B cell (primary cell): ENCODE measurements at regions not wholly inside any gene's neighbourhood (a gene's known extent, or its start where the extent isn't known, plus 50 kb on each side); places are given as distances from the start of the nearest gene placed in this dataset.

Experiments
- ATAC-seq: fragments of 200-7000 bp; cut with Tn5 transposase; one replicate; pipeline ENCODE4 v1.10.0; 2021; ENCODE audit warnings: low read depth, mild to moderate bottlenecking, moderate number of reproducible peaks, moderate library complexity
- CTCF ChIA-PET: fragments of 350-600 bp; sonication (Branson Sonifier 250); formaldehyde crosslinking; loops from one replicate; lab custom pipeline; 2021; ENCODE audit warnings: antibody characterized with exemption, inconsistent platforms; lab: Charles Lee
- POLR2A ChIA-PET: fragments of 350-600 bp; sonication (Branson Sonifier 250); formaldehyde crosslinking; loops from one replicate; lab custom pipeline; 2021; ENCODE audit warnings: antibody characterized with exemption; lab: Charles Lee
- DNase-seq: peaks from one replicate; pipeline ENCODE4 v3.0.0; 2013
- H2AFZ ChIP-seq: 2 replicates; pipeline ENCODE4 v1.6.1; 2012; ENCODE audit warnings: mild to moderate bottlenecking, low read depth, low read length; ENCODE audit not compliant: insufficient read depth, poor library complexity, severe bottlenecking
- H3K27ac ChIP-seq, 2 donors: 1 replicate in 1 of 2; 2 replicates in 1 of 2; pipeline ENCODE4 v1.5.1; 2012 to 2013; ENCODE audit warnings: low read length in 2 of 2, mild to moderate bottlenecking in 2 of 2, moderate library complexity in 1 of 2
- H3K27me3 ChIP-seq, 4 experiments: fragments of 200-600 bp in 1 of 4; sonication (generic) in 1 of 4; replicated peaks in 1 of 4; 1 replicate in 2 of 4; 2 replicates in 2 of 4; pipeline versions ENCODE4 v1.6.1 to v1.7.0; 2013 to 2016; ENCODE audit warnings: low read length in 3 of 4, mild to moderate bottlenecking in 2 of 4, mixed read lengths in 1 of 4, moderate library complexity in 1 of 4; ENCODE audit not compliant: insufficient read depth in 4 of 4, control insufficient read depth in 3 of 4; ENCODE audit errors: control extremely low read depth in 1 of 4
- H3K36me3 ChIP-seq, 2 experiments: replicated peaks in 1 of 2; 1 replicate in 1 of 2; 2 replicates in 1 of 2; pipeline versions ENCODE4 v1.6.1 to v1.7.1; 2013; ENCODE audit warnings: low read length in 1 of 2; ENCODE audit not compliant: insufficient read depth in 2 of 2, control insufficient read depth in 1 of 2; ENCODE audit errors: control extremely low read depth in 1 of 2, extremely low read depth in 1 of 2
- H3K4me1 ChIP-seq, 2 donors: fragments of 200-600 bp in 1 of 2; sonication (generic) in 1 of 2; 1 replicate in 1 of 2; 2 replicates in 1 of 2; pipeline versions ENCODE4 v1.5.1 to v1.6.1; 2013 to 2017; ENCODE audit warnings: low read length in 2 of 2; ENCODE audit not compliant: control insufficient read depth in 2 of 2, insufficient read depth in 2 of 2
- H3K4me2 ChIP-seq: replicated peaks from 2 replicates; pipeline ENCODE3; 2012; ENCODE audit warnings: mild to moderate bottlenecking, low read depth, low read length; ENCODE audit not compliant: poor library complexity, severe bottlenecking
- H3K4me3 ChIP-seq, 5 experiments: fragments of 200-600 bp in 1 of 5; sonication (generic) in 1 of 5; 1 replicate in 3 of 5; 2 replicates in 2 of 5; pipeline versions ENCODE4 v1.5.1 to v1.7.0; 2011 to 2016; ENCODE audit warnings: low read length in 4 of 5, mild to moderate bottlenecking in 4 of 5, low read depth in 2 of 5, control low read depth in 1 of 5, moderate library complexity in 1 of 5; ENCODE audit not compliant: insufficient read depth in 1 of 5; ENCODE audit errors: control extremely low read depth in 1 of 5, extremely low read depth in 1 of 5
- H3K79me2 ChIP-seq: fragments of 200-600 bp; sonication (generic); one replicate; pipeline ENCODE4 v1.6.0; 2016; ENCODE audit warnings: low read length; ENCODE audit not compliant: control insufficient read depth, insufficient read depth
- H3K9ac ChIP-seq: fragments of 200-600 bp; sonication (generic); 2 replicates; pipeline ENCODE4 v1.6.1; 2017; ENCODE audit warnings: mild to moderate bottlenecking, low read length, moderate library complexity
- H3K9me3 ChIP-seq, 3 donors: one replicate each; pipeline versions ENCODE4 v1.6.1 to v1.7.1; 2013; ENCODE audit warnings: low read length in 2 of 3; ENCODE audit not compliant: control insufficient read depth in 2 of 3, insufficient read depth in 1 of 3; ENCODE audit errors: control extremely low read depth in 1 of 3
- H4K20me1 ChIP-seq: 2 replicates; pipeline ENCODE4 v1.6.0; 2012; ENCODE audit warnings: mild to moderate bottlenecking, low read length; ENCODE audit not compliant: insufficient read depth, control insufficient read depth, poor library complexity, severe bottlenecking
- H3K27ac Mint-ChIP-seq: one replicate; pipeline ENCODE4 v1.8.0; 2021; ENCODE audit warnings: mixed read lengths
- H3K27me3 Mint-ChIP-seq: one replicate; pipeline ENCODE4 v1.8.0; 2021; ENCODE audit warnings: mixed read lengths
- H3K4me1 Mint-ChIP-seq: one replicate; pipeline ENCODE4 v1.8.0; 2021; ENCODE audit warnings: mixed read lengths
- H3K4me3 Mint-ChIP-seq: one replicate; pipeline ENCODE4 v1.8.0; 2021; ENCODE audit warnings: mixed read lengths
- H3K9me3 Mint-ChIP-seq: one replicate; pipeline ENCODE4 v1.8.0; 2022; ENCODE audit warnings: mixed read lengths; ENCODE audit not compliant: insufficient read depth
- CTCF ChIP-seq: fragments of 200-600 bp; IDR thresholded peaks from one replicate; pipeline ENCODE4 v1.8.0; 2022; ENCODE audit warnings: antibody characterized with exemption, mild to moderate bottlenecking
- EZH2 ChIP-seq: IDR thresholded peaks from 2 replicates; pipeline ENCODE4 v1.6.1; 2012; ENCODE audit warnings: borderline replicate concordance, low read depth, mild to moderate bottlenecking, moderate library complexity, low read length; ENCODE audit not compliant: insufficient read depth, poor library complexity, severe bottlenecking
- WGBS: methylation state at CpG from one replicate; pipeline ENCODE4 v1.1.5; 2013; ENCODE audit warnings: missing lambda C conversion rate; ENCODE audit not compliant: insufficient coverage; 5-methylcytosine and 5-hydroxymethylcytosine counted together
- intact Hi-C: fragments of 100-400 bp; cut with micrococcal nuclease; formaldehyde crosslinking; loops from one replicate; pipeline ENCODE4 v1.10.0; 2022

DNA sequence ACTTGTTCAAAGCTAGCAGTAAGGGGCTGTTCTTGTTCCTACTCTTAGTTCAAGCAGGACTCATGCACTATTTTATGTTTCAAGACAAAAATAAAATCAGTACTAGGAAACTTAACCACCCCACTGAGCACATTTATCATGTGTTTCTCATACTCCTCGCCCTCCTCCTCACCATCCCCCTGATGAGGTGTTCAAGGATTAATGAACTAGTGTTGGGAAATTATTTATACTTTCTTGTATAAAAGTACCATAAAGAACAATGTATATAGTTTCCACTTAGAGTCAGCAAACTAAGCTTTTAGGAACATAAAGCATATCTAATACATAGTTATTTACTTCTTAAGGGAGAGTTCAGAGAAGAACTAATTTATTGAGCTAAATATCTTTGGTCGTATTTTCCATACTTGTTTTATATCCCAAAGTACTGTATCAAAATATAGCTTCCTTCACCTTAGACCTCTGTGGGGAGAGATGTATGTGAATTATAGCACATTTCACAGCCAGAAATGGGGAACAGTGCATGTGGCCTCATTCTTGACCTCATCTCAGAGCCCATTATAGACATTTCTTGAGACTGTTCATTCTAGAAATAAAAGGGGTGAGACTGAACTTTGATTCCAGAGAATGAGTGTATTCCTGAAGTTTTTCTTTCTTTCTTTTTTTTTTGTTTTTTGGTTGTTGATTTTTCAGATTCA is 326.5 kb upstream of the MAP3K7 start:
- CTCF ChIA-PET = no interaction called here
- H3K4me2 ChIP-seq = no peak overlapping the region
- WGBS = no CpG with 5 or more reads among the region's 2 CpGs

GRCh38 chr6:90911642-90912041 is 324.8 kb upstream of the MAP3K7 start:
- Histone ChIP-seq H3K27me3 (no peaks in the 10 kb centered on the region), H3K4me3 (no peak overlapping the region), H3K27ac (no peak overlapping the region), H3K79me2 (no peaks in the 10 kb centered on the region), H3K36me3 (no peaks in the 10 kb centered on the region), H3K4me1 (no peaks in the 10 kb centered on the region), H3K4me2 (no peak overlapping the region), H4K20me1 (no peaks in the 10 kb centered on the region), H2AFZ (no peak overlapping the region), H3K9ac (no peak overlapping the region), H3K9me3 (peaks cover 0 to 13% (median 4%) of the 10 kb centered on the region in 3 donors)
- Mint-ChIP-seq H3K27me3 (no peaks in the 10 kb centered on the region), H3K9me3 (peaks cover 3% of the 10 kb centered on the region), H3K4me1 (no peaks in the 10 kb centered on the region), H3K4me3 (no peak overlapping the region), H3K27ac (no peak overlapping the region)
- ChIA-PET POLR2A (no interaction called here), CTCF (no interaction called here)
- no peak for ATAC-seq
- no CpG with 5 or more reads among the region's 1 CpG for WGBS
- DNase-seq = no peak
- no peak for TF ChIP-seq EZH2
- no peak for TF ChIP-seq CTCF
- intact Hi-C loops = no loop called here

More for the DNA sequence above, 326.5 kb upstream of the MAP3K7 start:
- H3K36me3 ChIP-seq = no peaks in the 10 kb centered on the region
- H3K4me1 ChIP-seq = no peaks in the 10 kb centered on the region
- H3K4me3 ChIP-seq = no peak overlapping the region
- H4K20me1 ChIP-seq = no peaks in the 10 kb centered on the region
- H3K27me3 Mint-ChIP-seq = peaks cover 2% of the 10 kb centered on the region
- H3K79me2 ChIP-seq = no peaks in the 10 kb centered on the region
- no peaks in the 10 kb centered on the region for H3K27me3 ChIP-seq
- ATAC-seq (no peak), DNase-seq (no peak)
- H2AFZ ChIP-seq = no peak overlapping the region
- H3K4me3 Mint-ChIP-seq = no peak overlapping the region
- H3K9me3 Mint-ChIP-seq = peaks cover 3% of the 10 kb centered on the region
- H3K27ac ChIP-seq = no peak overlapping the region
- no peak overlapping the region for H3K9ac ChIP-seq
- POLR2A ChIA-PET = no interaction called here
- H3K4me1 Mint-ChIP-seq = no peaks in the 10 kb centered on the region
- H3K27ac Mint-ChIP-seq = no peak overlapping the region
- intact Hi-C loops = no loop called here
- TF ChIP-seq CTCF (no peak), EZH2 (no peak)
- H3K9me3 ChIP-seq = peaks cover 0 to 9% (median 4%) of the 10 kb centered on the region in 3 donors
